Gastrocnemius medialis (tissue), 4 donors: ENCODE measurements at regions not wholly inside any gene's neighbourhood (a gene's known extent, or its start where the extent isn't known, plus 50 kb on each side); places are given as distances from the start of the nearest gene placed in this dataset.
A peak's percentile ranks its signal among the peaks of the same experiment; 100 is the strongest.

ENCODE experiments used
- ATAC-seq, 2 donors: fragments of 150-250 bp; one replicate each; pipeline ENCODE4 v1.9.1; 2016
- DNase-seq, 2 donors: peaks; one replicate each; pipeline ENCODE4 v3.0.0-alpha.2; 2019
- H3K27ac ChIP-seq, 4 donors: fragments of 200-600 bp; sonication (generic); 1 replicate in 1 of 4; 2 replicates in 3 of 4; pipeline ENCODE4 v1.5.1; 2016 to 2018; ENCODE audit warnings: mild to moderate bottlenecking in 2 of 4, moderate library complexity in 1 of 4
- H3K27me3 ChIP-seq, 3 donors: fragments of 200-600 bp; sonication (generic) in 2 of 3; 1 replicate in 1 of 3; 2 replicates in 2 of 3; pipeline versions ENCODE4 v1.5.1 to v1.6.0; 2016 to 2019; ENCODE audit warnings: mild to moderate bottlenecking in 1 of 3, moderate library complexity in 1 of 3
- H3K36me3 ChIP-seq, 2 donors: fragments of 200-600 bp; sonication (generic) in 1 of 2; one replicate each; pipeline ENCODE4 v1.5.1; 2017 to 2018
- H3K4me1 ChIP-seq, 2 donors: fragments of 200-600 bp; sonication (generic) in 1 of 2; one replicate each; pipeline ENCODE4 v1.5.1; 2016 to 2017; ENCODE audit warnings: mild to moderate bottlenecking in 2 of 2
- H3K4me3 ChIP-seq, 4 donors: fragments of 200-600 bp; sonication (generic) in 3 of 4; 1 replicate in 1 of 4; 2 replicates in 3 of 4; pipeline ENCODE4 v1.5.1; 2016 to 2019; ENCODE audit warnings: mild to moderate bottlenecking in 2 of 4
- H3K9me3 ChIP-seq, 3 donors: fragments of 200-600 bp; sonication (generic) in 2 of 3; 1 replicate in 1 of 3; 2 replicates in 2 of 3; pipeline ENCODE4 v1.5.1; 2016 to 2019
- CTCF ChIP-seq, 5 experiments: fragments of 450-650 bp in 3 of 5; fragments of 200-600 bp in 2 of 5; sonication (generic) in 2 of 5; IDR thresholded peaks in 4 of 5; conservative IDR thresholded peaks in 1 of 5; 1 replicate in 4 of 5; 2 replicates in 1 of 5; pipeline ENCODE4 v1.5.1; 2016 to 2019; ENCODE audit warnings: antibody characterized with exemption in 5 of 5, mild to moderate bottlenecking in 3 of 5, moderate library complexity in 3 of 5
- POLR2A ChIP-seq, 2 donors: fragments of 450-650 bp; IDR thresholded peaks; one replicate each; pipeline ENCODE4 v1.6.1; 2017; ENCODE audit warnings: antibody characterized with exemption in 2 of 2, mild to moderate bottlenecking in 2 of 2, moderate library complexity in 2 of 2
- in situ Hi-C, 4 donors: fragments of 200-750 bp; cut with MboI; loops; one replicate each; pipeline versions ENCODE4 v1.15.0 to v1.8.0; 2017; ENCODE audit warnings: low sequenced_read_pairs in 4 of 4
- intact Hi-C: fragments of 100-400 bp; cut with DNase I; formaldehyde crosslinking; loops from one replicate; pipeline ENCODE4 v1.15.1; 2023; ENCODE audit warnings: low total_unique reads

- ATAC-seq: no peak
- no peak for TF ChIP-seq POLR2A (IDR thresholded peaks at IDR 0.05)
- TF ChIP-seq CTCF (IDR thresholded peaks at IDR 0.05 in 4 of 5, conservative IDR thresholded peaks at IDR 0.05 in 1 of 5): no peak
Observed at GRCh38 chr18:24993628-24994027, 358.3 kb downstream of the ZNF521 start.

GRCh38 chr18:24995056-24995455 is 356.9 kb downstream of the ZNF521 start:
- DNase-seq (no peak), ATAC-seq (no peak)
- intact Hi-C loops: no loop called here
- Histone ChIP-seq H3K4me3 (no peak overlapping the region), H3K36me3 (no peaks in the 10 kb centered on the region), H3K27ac (no peak overlapping the region), H3K9me3 (no peaks in the 10 kb centered on the region), H3K4me1 (peaks cover 14 to 18% of the 10 kb centered on the region in 2 donors), H3K27me3 (no peaks in the 10 kb centered on the region)
- TF ChIP-seq POLR2A (IDR thresholded peaks at IDR 0.05) (no peak), CTCF (IDR thresholded peaks at IDR 0.05 in 4 of 5, conservative IDR thresholded peaks at IDR 0.05 in 1 of 5) (no peak)
- in situ Hi-C loops: loop anchor here in 1 of 4 donors (25.0 kb wide), 1 partner anchor 342 kb away; no protein-coding TSS in a partner anchor

More at GRCh38 chr18:24993628-24994027, 358.3 kb downstream of the ZNF521 start:
- in situ Hi-C loops (loop anchor here in 1 of 4 donors (25.0 kb wide), 1 partner anchor 344 kb away; no protein-coding TSS in a partner anchor), intact Hi-C loops (no loop called here)
- Histone ChIP-seq H3K4me1 (peaks cover 24 to 30% of the 10 kb centered on the region in 2 donors), H3K9me3 (no peaks in the 10 kb centered on the region), H3K4me3 (no peak overlapping the region), H3K27me3 (no peaks in the 10 kb centered on the region), H3K27ac (no peak overlapping the region), H3K36me3 (no peaks in the 10 kb centered on the region)
- no peak for DNase-seq

- in situ Hi-C loops: loop anchor here in 1 of 4 donors (25.0 kb wide), 1 partner anchor 342 kb away; no protein-coding TSS in a partner anchor
- H3K4me3 ChIP-seq: no peak overlapping the region
- no peaks in the 10 kb centered on the region for H3K36me3 ChIP-seq
- no peaks in the 10 kb centered on the region for H3K9me3 ChIP-seq
- H3K27ac ChIP-seq: no peak overlapping the region
- ATAC-seq (no peak), DNase-seq (no peak)
- intact Hi-C loops: no loop called here
- H3K4me1 ChIP-seq: peaks cover 14% of the 10 kb centered on the region in 2 donors
- TF ChIP-seq POLR2A (IDR thresholded peaks at IDR 0.05) (no peak), CTCF (IDR thresholded peaks at IDR 0.05 in 4 of 5, conservative IDR thresholded peaks at IDR 0.05 in 1 of 5) (no peak)
- no peaks in the 10 kb centered on the region for H3K27me3 ChIP-seq
Observed at GRCh38 chr18:24995755-24996154, 356.2 kb downstream of the ZNF521 start.

GRCh38 chr18:24999650-25000267 is 352.2 kb downstream of the ZNF521 start:
- no peaks in the 10 kb centered on the region for H3K27me3 ChIP-seq
- H3K4me1 ChIP-seq: peaks cover under 1% of the 10 kb centered on the region in 2 donors
- no peak for TF ChIP-seq CTCF (IDR thresholded peaks at IDR 0.05 in 4 of 5, conservative IDR thresholded peaks at IDR 0.05 in 1 of 5)
- TF ChIP-seq POLR2A (IDR thresholded peaks at IDR 0.05): no peak
- in situ Hi-C loops: loop anchor here in 1 of 4 donors (25.0 kb wide), 1 partner anchor 338 kb away; no protein-coding TSS in a partner anchor
- H3K9me3 ChIP-seq: no peaks in the 10 kb centered on the region
- no peak overlapping the region for H3K27ac ChIP-seq
- intact Hi-C loops: no loop called here
- ATAC-seq (no peak), DNase-seq (no peak)
- no peaks in the 10 kb centered on the region for H3K36me3 ChIP-seq
- H3K4me3 ChIP-seq: peak overlapping the region in 1 of 4 donors; percentile 23
